Neural cell (in vitro differentiated cells): ENCODE measurements at regions not wholly inside any gene's neighbourhood (a gene's known extent, or its start where the extent isn't known, plus 50 kb on each side); places are given as distances from the start of the nearest gene placed in this dataset.

Source experiments
- H2AFZ ChIP-seq: fragments of 200-600, 300-800 bp; sonication (generic), shearing (Covaris generic); 2 replicates; pipeline ENCODE4 v1.6.0; 2014; ENCODE audit warnings: low read depth, mild to moderate bottlenecking, antibody characterized with exemption, low read length, moderate library complexity
- H3F3A ChIP-seq: fragments of 200-600 bp; shearing (Covaris generic); 2 replicates; pipeline ENCODE4 v1.6.1; 2016; ENCODE audit warnings: mild to moderate bottlenecking, moderate library complexity, mixed read lengths, antibody characterized with exemption, low read length; ENCODE audit not compliant: insufficient read depth, poor library complexity, severe bottlenecking
- H3K27ac ChIP-seq: fragments of 200-600, 300-800 bp; sonication (generic), shearing (Covaris generic); 2 replicates; pipeline ENCODE4 v1.5.1; 2014; ENCODE audit warnings: mild to moderate bottlenecking, low read length, moderate library complexity
- H3K27me3 ChIP-seq: fragments of 300-800, 200-600 bp; sonication (generic), shearing (Covaris generic); 2 replicates; pipeline ENCODE4 v1.6.0; 2014; ENCODE audit warnings: mild to moderate bottlenecking, low read depth, low read length, moderate library complexity; ENCODE audit not compliant: insufficient read depth
- H3K36me3 ChIP-seq: fragments of 300-800, 200-600 bp; sonication (generic), shearing (Covaris generic); 2 replicates; pipeline ENCODE4 v1.5.1; 2014; ENCODE audit warnings: mild to moderate bottlenecking, antibody characterized with exemption, low read length, moderate library complexity; ENCODE audit not compliant: insufficient read depth
- H3K4me2 ChIP-seq: fragments of 300-800, 200-600 bp; sonication (generic), shearing (Covaris generic); 2 replicates; pipeline ENCODE4 v1.6.0; 2014; ENCODE audit warnings: mild to moderate bottlenecking, low read length
- H3K4me3 ChIP-seq: fragments of 300-800, 200-600 bp; sonication (generic), shearing (Covaris generic); 2 replicates; pipeline ENCODE4 v1.5.1; 2014; ENCODE audit warnings: mild to moderate bottlenecking, low read length, moderate library complexity
- H3K79me2 ChIP-seq: fragments of 200-600 bp; shearing (Covaris generic); replicated peaks from 2 replicates; pipeline ENCODE4 v1.6.0; 2014; ENCODE audit warnings: mild to moderate bottlenecking, low read length, moderate library complexity; ENCODE audit not compliant: insufficient read depth
- H3K9ac ChIP-seq: fragments of 300-800, 200-600 bp; sonication (generic), shearing (Covaris generic); 2 replicates; pipeline ENCODE4 v1.6.1; 2016; ENCODE audit warnings: mild to moderate bottlenecking, low read length, mixed read lengths
- H3K9me2 ChIP-seq: fragments of 200-600 bp; shearing (Covaris generic); 2 replicates; pipeline ENCODE4 v1.6.1; 2016; ENCODE audit warnings: mild to moderate bottlenecking, low read length, mixed read lengths; ENCODE audit not compliant: insufficient read depth
- H3K9me3 ChIP-seq: fragments of 200-600, 300-800 bp; sonication (generic), shearing (Covaris generic); 2 replicates; pipeline ENCODE4 v1.6.1; 2016; ENCODE audit warnings: mild to moderate bottlenecking, mixed run types, low read length, moderate library complexity, mixed read lengths
- H4K20me1 ChIP-seq: fragments of 200-600 bp; shearing (Covaris generic); 2 replicates; pipeline ENCODE4 v1.6.1; 2016; ENCODE audit warnings: mild to moderate bottlenecking, mixed run types; ENCODE audit not compliant: insufficient read depth
- EP300 ChIP-seq: fragments of 450-650 bp; conservative IDR thresholded peaks from 2 replicates; pipeline ENCODE4 v1.6.1; 2014; ENCODE audit warnings: antibody characterized with exemption, mild to moderate bottlenecking, moderate library complexity; ENCODE audit not compliant: poor library complexity, severe bottlenecking
- EZH2 ChIP-seq: fragments of 200-600, 300-800 bp; shearing (Covaris generic), sonication (generic); IDR thresholded peaks from 2 replicates; pipeline ENCODE4 v1.6.1; 2014; ENCODE audit warnings: antibody characterized with exemption, low read length, borderline replicate concordance, mild to moderate bottlenecking; ENCODE audit not compliant: insufficient read depth, poor library complexity, severe bottlenecking
- MXI1 ChIP-seq: fragments of 450-650 bp; conservative IDR thresholded peaks from 2 replicates; pipeline ENCODE4 v1.6.1; 2014; ENCODE audit warnings: antibody characterized with exemption, mild to moderate bottlenecking; ENCODE audit not compliant: poor library complexity, severe bottlenecking
- POLR2AphosphoS5 ChIP-seq: IDR thresholded peaks from 2 replicates; pipeline ENCODE4 v1.6.1; 2012
- RAD21 ChIP-seq: fragments of 450-650 bp; conservative IDR thresholded peaks from 2 replicates; pipeline ENCODE4 v1.6.1; 2014; ENCODE audit warnings: antibody characterized with exemption, mild to moderate bottlenecking, moderate library complexity
- SMC3 ChIP-seq: fragments of 450-650 bp; conservative IDR thresholded peaks from 2 replicates; pipeline ENCODE4 v1.6.1; 2014; ENCODE audit warnings: antibody characterized with exemption, mild to moderate bottlenecking, moderate library complexity; ENCODE audit not compliant: poor library complexity
- TAF1 ChIP-seq: IDR thresholded peaks from 2 replicates; pipeline ENCODE4 v1.6.1; 2012; ENCODE audit warnings: low read depth
- TF ChIP-seq, protein P1 (sequence below): IDR thresholded peaks from 2 replicates; pipeline ENCODE4 v1.6.1; 2012; ENCODE audit warnings: borderline replicate concordance
- TF ChIP-seq, protein P2 (sequence below): fragments of 450-650 bp; IDR thresholded peaks from 2 replicates; pipeline ENCODE4 v1.5.1; 2014; ENCODE audit warnings: antibody characterized with exemption, mild to moderate bottlenecking, moderate library complexity; ENCODE audit not compliant: poor library complexity, severe bottlenecking

DNA sequence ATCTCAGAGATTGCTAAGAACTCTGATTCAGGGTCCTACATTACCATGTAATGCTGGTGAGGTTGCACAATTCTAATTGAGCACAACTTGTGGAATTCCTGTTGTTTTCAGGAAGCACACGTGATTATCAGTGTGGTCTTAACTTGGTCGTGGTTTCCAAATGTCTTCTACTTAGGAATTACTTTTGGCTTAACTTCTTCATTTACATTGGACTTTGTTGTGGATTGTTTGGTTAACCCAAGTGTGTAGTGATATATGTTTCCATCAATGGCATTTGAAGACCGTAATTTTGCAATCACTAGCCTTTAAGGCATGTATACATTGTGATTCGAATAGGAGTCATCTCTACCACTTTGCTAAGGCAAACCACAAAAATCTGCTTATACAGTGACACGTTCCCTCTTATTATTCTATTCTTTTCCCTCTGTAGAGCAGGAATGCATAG is 373.3 kb downstream of the IRS1 start:
- Histone ChIP-seq H3K27me3 (no peaks in the 10 kb centered on the region), H4K20me1 (no peaks in the 10 kb centered on the region), H3K27ac (no peak overlapping the region), H3K36me3 (no peaks in the 10 kb centered on the region), H3K9ac (no peak overlapping the region), H3F3A (no peaks in the 10 kb centered on the region), H3K4me2 (no peak overlapping the region), H3K9me2 (no peaks in the 10 kb centered on the region), H3K4me3 (no peak overlapping the region), H3K79me2 (no peaks in the 10 kb centered on the region), H2AFZ (no peak overlapping the region), H3K9me3 (no peaks in the 10 kb centered on the region)
- TF ChIP-seq, protein P1, sequence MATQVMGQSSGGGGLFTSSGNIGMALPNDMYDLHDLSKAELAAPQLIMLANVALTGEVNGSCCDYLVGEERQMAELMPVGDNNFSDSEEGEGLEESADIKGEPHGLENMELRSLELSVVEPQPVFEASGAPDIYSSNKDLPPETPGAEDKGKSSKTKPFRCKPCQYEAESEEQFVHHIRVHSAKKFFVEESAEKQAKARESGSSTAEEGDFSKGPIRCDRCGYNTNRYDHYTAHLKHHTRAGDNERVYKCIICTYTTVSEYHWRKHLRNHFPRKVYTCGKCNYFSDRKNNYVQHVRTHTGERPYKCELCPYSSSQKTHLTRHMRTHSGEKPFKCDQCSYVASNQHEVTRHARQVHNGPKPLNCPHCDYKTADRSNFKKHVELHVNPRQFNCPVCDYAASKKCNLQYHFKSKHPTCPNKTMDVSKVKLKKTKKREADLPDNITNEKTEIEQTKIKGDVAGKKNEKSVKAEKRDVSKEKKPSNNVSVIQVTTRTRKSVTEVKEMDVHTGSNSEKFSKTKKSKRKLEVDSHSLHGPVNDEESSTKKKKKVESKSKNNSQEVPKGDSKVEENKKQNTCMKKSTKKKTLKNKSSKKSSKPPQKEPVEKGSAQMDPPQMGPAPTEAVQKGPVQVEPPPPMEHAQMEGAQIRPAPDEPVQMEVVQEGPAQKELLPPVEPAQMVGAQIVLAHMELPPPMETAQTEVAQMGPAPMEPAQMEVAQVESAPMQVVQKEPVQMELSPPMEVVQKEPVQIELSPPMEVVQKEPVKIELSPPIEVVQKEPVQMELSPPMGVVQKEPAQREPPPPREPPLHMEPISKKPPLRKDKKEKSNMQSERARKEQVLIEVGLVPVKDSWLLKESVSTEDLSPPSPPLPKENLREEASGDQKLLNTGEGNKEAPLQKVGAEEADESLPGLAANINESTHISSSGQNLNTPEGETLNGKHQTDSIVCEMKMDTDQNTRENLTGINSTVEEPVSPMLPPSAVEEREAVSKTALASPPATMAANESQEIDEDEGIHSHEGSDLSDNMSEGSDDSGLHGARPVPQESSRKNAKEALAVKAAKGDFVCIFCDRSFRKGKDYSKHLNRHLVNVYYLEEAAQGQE = no peak
- TF ChIP-seq SMC3 (no peak), EZH2 (no peak), POLR2AphosphoS5 (no peak), RAD21 (no peak), TAF1 (no peak), EP300 (no peak)
- TF ChIP-seq, protein P2, sequence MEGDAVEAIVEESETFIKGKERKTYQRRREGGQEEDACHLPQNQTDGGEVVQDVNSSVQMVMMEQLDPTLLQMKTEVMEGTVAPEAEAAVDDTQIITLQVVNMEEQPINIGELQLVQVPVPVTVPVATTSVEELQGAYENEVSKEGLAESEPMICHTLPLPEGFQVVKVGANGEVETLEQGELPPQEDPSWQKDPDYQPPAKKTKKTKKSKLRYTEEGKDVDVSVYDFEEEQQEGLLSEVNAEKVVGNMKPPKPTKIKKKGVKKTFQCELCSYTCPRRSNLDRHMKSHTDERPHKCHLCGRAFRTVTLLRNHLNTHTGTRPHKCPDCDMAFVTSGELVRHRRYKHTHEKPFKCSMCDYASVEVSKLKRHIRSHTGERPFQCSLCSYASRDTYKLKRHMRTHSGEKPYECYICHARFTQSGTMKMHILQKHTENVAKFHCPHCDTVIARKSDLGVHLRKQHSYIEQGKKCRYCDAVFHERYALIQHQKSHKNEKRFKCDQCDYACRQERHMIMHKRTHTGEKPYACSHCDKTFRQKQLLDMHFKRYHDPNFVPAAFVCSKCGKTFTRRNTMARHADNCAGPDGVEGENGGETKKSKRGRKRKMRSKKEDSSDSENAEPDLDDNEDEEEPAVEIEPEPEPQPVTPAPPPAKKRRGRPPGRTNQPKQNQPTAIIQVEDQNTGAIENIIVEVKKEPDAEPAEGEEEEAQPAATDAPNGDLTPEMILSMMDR = no peak

DNA sequence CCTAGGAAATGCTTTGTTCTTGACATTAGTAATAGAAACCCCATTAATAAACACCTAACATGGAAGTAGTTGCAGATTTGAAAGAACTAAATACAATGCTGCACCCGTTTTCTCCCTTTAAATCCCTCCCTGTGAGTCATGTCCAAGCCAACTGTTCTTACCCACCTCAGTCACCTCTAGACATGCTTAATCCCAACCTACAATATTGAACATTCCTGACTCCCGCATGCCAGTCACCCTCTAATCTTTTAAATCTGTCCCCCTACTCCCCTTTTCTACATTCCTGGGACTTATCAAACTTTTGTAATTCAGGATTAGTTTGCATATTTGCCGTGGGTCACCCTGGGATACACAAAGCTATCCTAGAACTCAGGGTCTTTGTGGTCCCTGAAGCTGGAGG is 374.6 kb downstream of the IRS1 start:
- H3K36me3 ChIP-seq = no peaks in the 10 kb centered on the region
- no peak overlapping the region for H3K9ac ChIP-seq
- no peaks in the 10 kb centered on the region for H3K9me2 ChIP-seq
- no peaks in the 10 kb centered on the region for H4K20me1 ChIP-seq
- H3K27ac ChIP-seq = no peak overlapping the region
- no peak overlapping the region for H3K4me3 ChIP-seq
- H3F3A ChIP-seq = no peaks in the 10 kb centered on the region
- no peaks in the 10 kb centered on the region for H3K27me3 ChIP-seq
- H3K79me2 ChIP-seq = no peaks in the 10 kb centered on the region
- H2AFZ ChIP-seq = no peak overlapping the region
- TF ChIP-seq TAF1 (no peak), POLR2AphosphoS5 (no peak), EP300 (no peak), EZH2 (no peak), MXI1 (no peak), RAD21 (no peak), SMC3 (no peak)
- TF ChIP-seq, protein P2 = no peak
- TF ChIP-seq, protein P1 = no peak
- H3K4me2 ChIP-seq = no peak overlapping the region
- H3K9me3 ChIP-seq = no peaks in the 10 kb centered on the region
